ENCODE measurements at regions not wholly inside any gene's neighbourhood (a gene's known extent, or its start where the extent isn't known, plus 50 kb on each side); places are given as distances from the start of the nearest gene placed in this dataset.
"Not testable (repeated sequence)": the region's sequence is repeated elsewhere in the genome, so short reads cannot be mapped to it uniquely, and the experiment has no call there.

DNA sequence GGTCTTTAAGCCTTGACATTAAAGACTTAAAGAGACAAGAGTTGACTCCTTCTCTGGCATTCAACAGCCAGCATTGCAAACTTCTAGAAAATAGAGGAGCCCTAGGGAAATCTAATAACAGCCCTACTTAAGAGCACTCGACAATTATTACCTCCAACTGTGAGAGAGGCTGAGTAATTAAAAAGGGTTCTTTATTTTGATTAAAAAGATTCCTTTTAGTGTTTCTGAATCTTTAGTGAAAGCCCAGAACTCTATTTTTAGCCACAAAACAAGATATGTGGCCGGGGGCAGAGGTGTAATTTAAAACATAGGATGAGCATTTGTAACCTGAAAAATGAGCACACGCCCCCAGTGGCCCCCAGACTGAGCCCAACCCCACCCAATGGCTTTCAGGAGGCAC, 222.3 kb downstream of the SMAD2 start:
- TF ChIP-seq, protein P1, sequence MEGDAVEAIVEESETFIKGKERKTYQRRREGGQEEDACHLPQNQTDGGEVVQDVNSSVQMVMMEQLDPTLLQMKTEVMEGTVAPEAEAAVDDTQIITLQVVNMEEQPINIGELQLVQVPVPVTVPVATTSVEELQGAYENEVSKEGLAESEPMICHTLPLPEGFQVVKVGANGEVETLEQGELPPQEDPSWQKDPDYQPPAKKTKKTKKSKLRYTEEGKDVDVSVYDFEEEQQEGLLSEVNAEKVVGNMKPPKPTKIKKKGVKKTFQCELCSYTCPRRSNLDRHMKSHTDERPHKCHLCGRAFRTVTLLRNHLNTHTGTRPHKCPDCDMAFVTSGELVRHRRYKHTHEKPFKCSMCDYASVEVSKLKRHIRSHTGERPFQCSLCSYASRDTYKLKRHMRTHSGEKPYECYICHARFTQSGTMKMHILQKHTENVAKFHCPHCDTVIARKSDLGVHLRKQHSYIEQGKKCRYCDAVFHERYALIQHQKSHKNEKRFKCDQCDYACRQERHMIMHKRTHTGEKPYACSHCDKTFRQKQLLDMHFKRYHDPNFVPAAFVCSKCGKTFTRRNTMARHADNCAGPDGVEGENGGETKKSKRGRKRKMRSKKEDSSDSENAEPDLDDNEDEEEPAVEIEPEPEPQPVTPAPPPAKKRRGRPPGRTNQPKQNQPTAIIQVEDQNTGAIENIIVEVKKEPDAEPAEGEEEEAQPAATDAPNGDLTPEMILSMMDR (IDR thresholded peaks at IDR 0.05; ENCODE audit: control insufficient read depth, extremely low read depth, insufficient read depth), result no peak
- no peak for DNase-seq (ENCODE audit: low read depth)
- no peak overlapping the region for H3K4me3 ChIP-seq (ENCODE audit: low read depth, low read length)

DNA sequence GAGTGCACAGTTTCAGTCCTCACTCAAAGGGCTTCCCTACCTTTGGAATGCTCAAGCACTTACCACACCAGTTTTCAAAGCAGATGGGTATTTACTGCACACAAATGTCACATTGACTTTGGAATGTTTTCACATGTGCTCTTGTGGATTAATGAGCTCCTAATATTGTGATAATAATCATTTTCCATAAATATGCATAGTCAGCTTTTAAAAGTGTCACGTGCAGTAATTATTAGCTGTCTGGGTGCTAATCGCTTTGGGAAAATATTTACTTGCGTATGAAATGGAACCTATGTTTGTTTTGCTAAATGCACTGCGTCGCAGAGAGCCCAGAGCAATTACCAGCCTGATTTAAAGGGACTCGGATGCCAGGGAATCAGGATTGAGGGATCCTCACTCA, 229.3 kb downstream of the SMAD2 start:
- TF ChIP-seq, protein P1 (IDR thresholded peaks at IDR 0.05; ENCODE audit: control insufficient read depth, extremely low read depth, insufficient read depth), result no peak
- H3K4me3 ChIP-seq (ENCODE audit: low read depth, low read length), result no peak overlapping the region
- no peak for DNase-seq (ENCODE audit: low read depth)

DNA sequence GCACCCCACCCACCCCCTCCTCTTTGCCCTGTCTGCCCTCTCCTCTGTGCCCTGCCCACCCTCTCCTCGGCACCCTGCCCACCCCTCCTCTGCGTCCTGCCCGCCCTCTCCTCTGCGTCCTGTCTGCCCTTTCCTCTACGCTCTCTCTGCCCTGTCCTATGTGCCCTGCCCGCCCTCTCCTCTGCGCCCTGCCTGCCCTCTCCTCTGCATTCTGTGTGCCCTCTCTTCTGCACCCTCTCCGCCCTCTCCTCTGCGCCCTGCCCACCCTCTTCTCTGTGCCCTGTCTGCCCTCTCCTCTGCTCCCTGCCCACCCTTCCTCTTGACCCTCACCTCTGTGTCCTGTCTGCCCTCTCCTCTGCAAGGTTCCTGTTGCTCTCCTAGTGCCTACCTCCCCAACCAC, 233.6 kb downstream of the SMAD2 start:
- no peak overlapping the region for H3K4me3 ChIP-seq (ENCODE audit: low read depth, low read length)
- TF ChIP-seq, protein P1 (IDR thresholded peaks at IDR 0.05; ENCODE audit: control insufficient read depth, extremely low read depth, insufficient read depth), result no peak
- DNase-seq (ENCODE audit: low read depth), result no peak

DNA sequence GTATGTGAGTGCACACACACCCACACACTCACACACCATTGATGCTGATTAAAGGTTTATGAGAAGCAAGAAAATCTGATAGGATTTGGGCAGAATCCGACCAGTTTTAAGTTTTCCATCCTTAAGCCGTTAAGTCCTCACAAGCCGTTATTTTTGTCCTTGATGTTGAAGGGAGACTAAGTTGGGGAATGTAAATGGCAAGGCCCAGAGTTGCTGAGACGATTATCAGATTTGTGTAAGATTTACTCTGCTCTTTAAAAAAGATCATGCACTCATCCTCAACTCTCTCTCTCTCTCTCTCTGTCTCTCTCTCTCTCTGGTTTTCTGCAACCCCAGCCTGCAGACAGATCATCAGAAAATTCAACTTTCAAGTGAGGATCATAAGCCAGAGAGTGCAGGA, 238.8 kb downstream of the SMAD2 start:
- DNase-seq (ENCODE audit: low read depth), result no peak
- no peak overlapping the region for H3K4me3 ChIP-seq (ENCODE audit: low read depth, low read length)
- TF ChIP-seq, protein P1 (IDR thresholded peaks at IDR 0.05; ENCODE audit: control insufficient read depth, extremely low read depth, insufficient read depth), result no peak

DNA sequence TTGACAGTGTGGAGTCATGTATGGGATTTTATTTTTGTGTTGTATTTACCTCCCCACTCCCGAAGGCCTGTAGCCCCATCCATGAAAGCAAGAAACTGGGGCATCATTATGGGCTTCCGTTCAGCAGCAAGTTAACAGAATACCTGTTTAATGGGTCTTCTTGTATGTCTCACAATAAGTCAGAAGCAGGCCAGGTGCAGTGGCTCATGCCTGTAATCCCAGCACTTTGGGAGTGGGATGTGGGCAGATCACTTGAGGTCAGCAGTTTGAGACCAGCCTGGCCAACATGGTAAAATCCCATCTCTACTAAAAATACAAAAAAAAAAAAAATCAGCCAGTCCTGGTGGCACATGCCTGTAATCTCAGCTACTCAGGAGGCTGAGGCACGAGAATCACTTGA, 239.7 kb downstream of the SMAD2 start:
- DNase-seq (ENCODE audit: low read depth); H3K4me3 ChIP-seq (ENCODE audit: low read depth, low read length): not testable (repeated sequence)

DNA sequence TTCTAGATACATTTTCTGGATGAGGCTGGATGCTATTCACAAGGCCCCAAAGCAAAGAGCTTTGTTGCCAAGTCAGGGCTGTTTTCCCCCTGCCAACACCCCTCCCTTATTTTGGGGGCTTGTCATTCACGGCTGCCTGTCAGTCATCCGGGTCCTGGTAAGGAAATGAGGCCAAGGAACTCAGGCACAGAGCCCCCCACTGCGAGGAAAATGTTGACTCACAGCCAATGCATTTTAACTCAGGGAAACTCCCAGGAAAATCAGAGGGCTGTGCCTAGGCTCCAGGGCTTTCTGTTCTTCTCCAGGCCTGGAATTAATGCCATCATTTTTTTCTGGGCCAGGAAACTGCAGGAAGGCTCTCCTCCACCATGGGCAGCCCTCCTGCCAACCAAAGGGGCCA, 241.1 kb downstream of the SMAD2 start:
- H3K4me3 ChIP-seq (ENCODE audit: low read depth, low read length), result no peak overlapping the region
- TF ChIP-seq, protein P1 (IDR thresholded peaks at IDR 0.05; ENCODE audit: control insufficient read depth, extremely low read depth, insufficient read depth), result no peak
- no peak for DNase-seq (ENCODE audit: low read depth)

DNA sequence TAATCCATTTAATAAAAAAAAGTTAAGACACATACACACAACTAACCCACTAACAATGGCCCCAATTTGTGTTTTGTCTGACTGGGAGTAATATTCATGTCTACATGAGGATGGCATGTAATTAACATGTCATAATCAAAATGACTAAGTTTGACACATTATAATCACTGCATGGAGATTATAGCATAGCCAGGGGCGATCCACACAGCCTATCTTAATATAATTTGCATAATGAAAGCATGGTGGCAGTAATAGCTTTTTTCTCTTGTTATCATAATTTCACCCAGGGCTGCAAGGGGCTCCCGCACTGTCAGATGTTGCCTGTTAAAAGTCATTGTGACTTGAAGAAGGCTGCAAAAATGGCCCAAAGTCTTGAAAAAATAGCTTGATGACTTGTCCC, 243.7 kb downstream of the SMAD2 start:
- H3K4me3 ChIP-seq (ENCODE audit: low read depth, low read length), result no peak overlapping the region
- no peak for DNase-seq (ENCODE audit: low read depth)
- TF ChIP-seq, protein P1 (IDR thresholded peaks at IDR 0.05; ENCODE audit: control insufficient read depth, extremely low read depth, insufficient read depth), result no peak

DNA sequence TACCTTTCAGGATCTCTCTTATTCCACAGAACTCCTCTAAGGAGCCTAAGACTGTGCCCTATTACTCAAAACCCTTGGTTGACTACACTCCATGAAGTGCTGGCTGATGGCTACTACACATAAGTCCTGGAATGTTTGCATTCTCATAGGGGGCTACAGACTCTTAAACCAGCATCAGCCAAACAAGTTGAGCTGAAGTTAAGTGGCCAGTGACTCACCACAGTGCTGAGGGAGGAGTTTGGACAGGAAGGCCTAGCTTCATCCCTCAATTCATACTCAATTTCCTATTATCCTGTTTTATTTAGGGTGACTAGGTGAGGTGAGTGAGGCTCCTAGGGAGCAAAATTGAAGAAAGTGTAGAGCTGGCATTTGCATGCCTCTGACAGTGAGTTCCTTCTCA, 246.7 kb downstream of the SMAD2 start:
- DNase-seq (ENCODE audit: low read depth), result no peak
- H3K4me3 ChIP-seq (ENCODE audit: low read depth, low read length), result no peak overlapping the region
- TF ChIP-seq, protein P1 (IDR thresholded peaks at IDR 0.05; ENCODE audit: control insufficient read depth, extremely low read depth, insufficient read depth), result no peak

Measured in LNCaP clone FGC (cell line).